H1 (cell line): ENCODE measurements at regions not wholly inside any gene's neighbourhood (a gene's known extent, or its start where the extent isn't known, plus 50 kb on each side); places are given as distances from the start of the nearest gene placed in this dataset.

Source experiments
- CTCF ChIA-PET: fragments of 300-600 bp; sonication (Branson Sonifier 250); formaldehyde crosslinking; loops from one replicate; lab custom pipeline; 2021; ENCODE audit not compliant: partially characterized antibody; lab: Charles Lee
- POLR2A ChIA-PET: fragments of 300-600 bp; sonication (Branson Sonifier 250); formaldehyde crosslinking; loops from one replicate; lab custom pipeline; 2021; ENCODE audit warnings: inconsistent platforms; ENCODE audit not compliant: partially characterized antibody; lab: Charles Lee
- DNase-seq, 2 experiments: peaks; one replicate each; pipeline versions ENCODE4 v3.0.0 to v3.0.0-alpha.2; 2010 to 2022; ENCODE audit warnings: low spot score in 2 of 2, low read depth in 1 of 2, mixed read lengths in 1 of 2
- FAIRE-seq: peaks from 2 replicates; lab custom pipeline; 2011; peaks lifted over from hg19 to GRCh38; lab: Jason Lieb, UNC
- H2AFZ ChIP-seq: 2 replicates; pipeline ENCODE4 v1.8.1; 2012; ENCODE audit warnings: low read length, inconsistent platforms
- H2AK5ac ChIP-seq: 2 replicates; pipeline ENCODE4 v1.6.1; 2013; ENCODE audit warnings: low read depth, low read length
- H2BK120ac ChIP-seq: replicated peaks from 2 replicates; pipeline ENCODE3; 2013; ENCODE audit warnings: low read depth, low read length, inconsistent platforms
- H2BK12ac ChIP-seq: 2 replicates; pipeline ENCODE4 v1.6.1; 2013; ENCODE audit warnings: low read depth, low read length
- H2BK15ac ChIP-seq: 2 replicates; pipeline ENCODE4 v1.6.1; 2013; ENCODE audit warnings: low read length
- H2BK20ac ChIP-seq: 2 replicates; pipeline ENCODE4 v1.6.1; 2013; ENCODE audit warnings: low read length
- H2BK5ac ChIP-seq: 2 replicates; pipeline ENCODE4 v1.6.1; 2013; ENCODE audit warnings: low read depth, low read length
- H3K14ac ChIP-seq: 2 replicates; pipeline ENCODE4 v1.6.1; 2013; ENCODE audit warnings: inconsistent platforms; ENCODE audit not compliant: insufficient read length
- H3K18ac ChIP-seq: 2 replicates; pipeline ENCODE4 v1.6.1; 2013; ENCODE audit warnings: low read length; ENCODE audit errors: extremely low read depth
- H3K23ac ChIP-seq: 2 replicates; pipeline ENCODE4 v1.6.1; 2013; ENCODE audit warnings: inconsistent platforms; ENCODE audit not compliant: insufficient read length
- H3K23me2 ChIP-seq: 2 replicates; pipeline ENCODE4 v1.6.1; 2013; ENCODE audit warnings: low read depth, low read length
- H3K27ac ChIP-seq: 2 replicates; pipeline ENCODE4 v1.6.1; 2011; ENCODE audit warnings: low read depth, low read length, inconsistent platforms
- H3K27me3 ChIP-seq, 4 experiments: replicated peaks in 1 of 4; 1 replicate in 1 of 4; 2 replicates in 3 of 4; pipeline versions ENCODE4 v1.6.1 to v1.8.1; 2011 to 2013; ENCODE audit warnings: low read length in 3 of 4, mild to moderate bottlenecking in 3 of 4, inconsistent platforms in 2 of 4, mixed read lengths in 2 of 4, moderate library complexity in 1 of 4; ENCODE audit not compliant: control insufficient read depth in 3 of 4, insufficient read depth in 3 of 4; ENCODE audit errors: extremely low read depth in 1 of 4
- H3K36me3 ChIP-seq, 4 experiments: 2 replicates each; pipeline versions ENCODE4 v1.6.1 to v1.8.1; 2011 to 2013; ENCODE audit warnings: mild to moderate bottlenecking in 4 of 4, low read length in 3 of 4, moderate library complexity in 2 of 4, control low read depth in 1 of 4, inconsistent platforms in 1 of 4; ENCODE audit not compliant: insufficient read depth in 4 of 4, control insufficient read depth in 2 of 4
- H3K4ac ChIP-seq: replicated peaks from 2 replicates; pipeline ENCODE3; 2013; ENCODE audit warnings: low read length, low read depth, mixed read lengths, inconsistent platforms; ENCODE audit not compliant: insufficient read length
- H3K4me1 ChIP-seq, 4 experiments: replicated peaks in 1 of 4; 1 replicate in 1 of 4; 2 replicates in 3 of 4; pipeline versions ENCODE4 v1.6.1 to v1.8.1; 2011 to 2013; ENCODE audit warnings: low read length in 3 of 4, inconsistent platforms in 2 of 4, mixed read lengths in 1 of 4; ENCODE audit not compliant: insufficient read depth in 4 of 4, control insufficient read depth in 3 of 4
- H3K4me2 ChIP-seq, 2 experiments: 2 replicates each; pipeline versions ENCODE4 v1.6.1 to v1.8.1; 2011 to 2013; ENCODE audit warnings: low read depth in 2 of 2, low read length in 2 of 2, control low read depth in 1 of 2, inconsistent platforms in 1 of 2, mild to moderate bottlenecking in 1 of 2; ENCODE audit not compliant: insufficient read depth in 1 of 2
- H3K4me3 ChIP-seq, 4 experiments: fragments of 200-600, 300-600 bp in 1 of 4; sonication (generic), shearing (Covaris generic), sonication (Bioruptor Twin) in 1 of 4; 2 replicates each; pipeline versions ENCODE4 v1.5.1 to v1.8.1; 2011 to 2016; ENCODE audit warnings: low read length in 4 of 4, low read depth in 3 of 4, control low read depth in 2 of 4, inconsistent platforms in 2 of 4, mild to moderate bottlenecking in 2 of 4, mixed read lengths in 1 of 4, moderate library complexity in 1 of 4; ENCODE audit not compliant: insufficient read depth in 2 of 4; ENCODE audit errors: extremely low read depth in 1 of 4
- H3K56ac ChIP-seq: replicated peaks from 2 replicates; pipeline ENCODE3; 2013; ENCODE audit warnings: low read depth, mild to moderate bottlenecking, mixed read lengths, low read length, inconsistent platforms; ENCODE audit not compliant: insufficient read length
- H3K79me1 ChIP-seq: 2 replicates; pipeline ENCODE4 v1.6.1; 2013; ENCODE audit warnings: low read depth, low read length, control low read depth
- H3K79me2 ChIP-seq, 2 experiments: 2 replicates each; pipeline versions ENCODE4 v1.6.1 to v1.8.1; 2012 to 2013; ENCODE audit warnings: low read length in 2 of 2, mild to moderate bottlenecking in 2 of 2, inconsistent platforms in 1 of 2; ENCODE audit not compliant: insufficient read depth in 2 of 2, control insufficient read depth in 1 of 2
- H3K9ac ChIP-seq, 4 experiments: replicated peaks in 1 of 4; 1 replicate in 1 of 4; 2 replicates in 3 of 4; pipeline versions ENCODE4 v1.6.1 to v1.8.1; 2011 to 2013; ENCODE audit warnings: low read depth in 3 of 4, low read length in 3 of 4, control low read depth in 2 of 4, mild to moderate bottlenecking in 2 of 4, moderate library complexity in 2 of 4, inconsistent platforms in 1 of 4; ENCODE audit errors: extremely low read depth in 1 of 4
- H3K9me3 ChIP-seq, 2 experiments: 2 replicates each; pipeline versions ENCODE4 v1.6.1 to v1.8.1; 2012 to 2013; ENCODE audit warnings: mild to moderate bottlenecking in 2 of 2, moderate library complexity in 2 of 2, control low read depth in 1 of 2, inconsistent platforms in 1 of 2, low read depth in 1 of 2, low read length in 1 of 2, mixed read lengths in 1 of 2; ENCODE audit not compliant: insufficient read depth in 2 of 2
- H4K20me1 ChIP-seq, 2 experiments: replicated peaks in 1 of 2; 2 replicates each; pipeline versions ENCODE3 to v1.8.1; 2011 to 2013; ENCODE audit warnings: inconsistent platforms in 2 of 2, low read length in 2 of 2, mild to moderate bottlenecking in 1 of 2; ENCODE audit not compliant: insufficient read depth in 2 of 2, control insufficient read depth in 1 of 2
- H4K5ac ChIP-seq: 2 replicates; pipeline ENCODE4 v1.6.1; 2013; ENCODE audit warnings: low read length, low read depth, mixed read lengths, inconsistent platforms; ENCODE audit not compliant: insufficient read length
- H4K8ac ChIP-seq: 2 replicates; pipeline ENCODE4 v1.8.0; 2013; ENCODE audit warnings: mild to moderate bottlenecking, moderate library complexity, low read length, inconsistent platforms; ENCODE audit not compliant: insufficient read depth; ENCODE audit errors: extremely low read depth
- H4K91ac ChIP-seq: replicated peaks from 2 replicates; pipeline ENCODE3; 2013; ENCODE audit warnings: low read length, mixed read lengths, inconsistent platforms; ENCODE audit not compliant: insufficient read length
- ATF3 ChIP-seq: IDR thresholded peaks from 2 replicates; pipeline ENCODE4 v1.6.1; 2011; ENCODE audit warnings: low read depth, mild to moderate bottlenecking, low read length; ENCODE audit not compliant: insufficient read depth
- BACH1 ChIP-seq: IDR thresholded peaks from 2 replicates; pipeline ENCODE4 v1.6.1; 2012; ENCODE audit warnings: low read length, improper control_type of control experiment
- BCL11A ChIP-seq, 2 experiments: IDR thresholded peaks; one replicate each; pipeline ENCODE4 v1.6.1; 2011; ENCODE audit warnings: low read depth in 2 of 2, low read length in 2 of 2, mild to moderate bottlenecking in 2 of 2
- CBX5 ChIP-seq: fragments of 300-800, 300-1000 bp; sonication (generic); IDR thresholded peaks from 2 replicates; pipeline ENCODE4 v1.7.1; 2016; ENCODE audit warnings: antibody characterized with exemption, low read length, low read depth
- CBX8 ChIP-seq: fragments of 300-800, 300-1000 bp; sonication (generic); IDR thresholded peaks from 2 replicates; pipeline ENCODE4 v1.7.1; 2016; ENCODE audit warnings: low read depth, low read length, borderline replicate concordance
- GTF2F1 ChIP-seq: IDR thresholded peaks from 2 replicates; pipeline ENCODE4 v1.6.1; 2012; ENCODE audit warnings: low read depth, low read length, improper control_type of control experiment, borderline replicate concordance
- KDM5A ChIP-seq: fragments of 200-600 bp; IDR thresholded peaks from 2 replicates; pipeline ENCODE4 v1.7.1; 2012; ENCODE audit warnings: mild to moderate bottlenecking, low read length, inconsistent platforms, mixed read lengths
- POLR2A ChIP-seq, 2 experiments: IDR thresholded peaks; 1 replicate in 1 of 2; 2 replicates in 1 of 2; pipeline ENCODE4 v1.6.1; 2011; ENCODE audit warnings: low read depth in 2 of 2, low read length in 2 of 2, mild to moderate bottlenecking in 2 of 2; ENCODE audit errors: control extremely low read depth in 1 of 2
- POU5F1 ChIP-seq: IDR thresholded peaks from 2 replicates; pipeline ENCODE4 v1.6.1; 2011; ENCODE audit warnings: low read depth, mild to moderate bottlenecking, low read length, moderate library complexity
- RBBP5 ChIP-seq: IDR thresholded peaks from 2 replicates; pipeline ENCODE4 v1.7.1; 2012; ENCODE audit warnings: low read depth, mild to moderate bottlenecking, inconsistent platforms, low read length, moderate library complexity, borderline replicate concordance
- RXRA ChIP-seq: IDR thresholded peaks from 2 replicates; pipeline ENCODE4 v1.6.1; 2011; ENCODE audit warnings: low read depth, mild to moderate bottlenecking, low read length, moderate library complexity; ENCODE audit not compliant: insufficient read depth
- SAP30 ChIP-seq: fragments of 300-600 bp; sonication (generic); IDR thresholded peaks from 2 replicates; pipeline ENCODE4 v1.7.1; 2012; ENCODE audit warnings: low read length, moderate library complexity, mild to moderate bottlenecking, inconsistent platforms; ENCODE audit not compliant: insufficient read depth, insufficient replicate concordance
- SRF ChIP-seq: IDR thresholded peaks from 2 replicates; pipeline ENCODE4 v1.6.1; 2011; ENCODE audit warnings: mild to moderate bottlenecking, low read depth, low read length, moderate library complexity
- YY1 ChIP-seq: IDR thresholded peaks from 2 replicates; pipeline ENCODE4 v1.6.1; 2011; ENCODE audit warnings: low read depth, mild to moderate bottlenecking, low read length
- ZNF274 ChIP-seq: IDR thresholded peaks from 2 replicates; pipeline ENCODE4 v1.7.0; 2012; ENCODE audit warnings: low read length, borderline replicate concordance; ENCODE audit errors: extremely low read depth
- WGBS, 2 experiments: shearing (Covaris generic) in 1 of 2; methylation state at CpG; one replicate each; pipeline versions ENCODE4 v1.1.6 to v1.1.7; 2013 to 2015; ENCODE audit warnings: low lambda C conversion rate in 2 of 2, mixed read lengths in 2 of 2, inconsistent platforms in 1 of 2, low coverage in 1 of 2, missing lambda C conversion rate in 1 of 2; ENCODE audit not compliant: insufficient replicate concordance in 2 of 2, insufficient coverage in 1 of 2, insufficient read length in 1 of 2; ENCODE audit errors: extremely low coverage in 1 of 2, missing lambda C conversion rate in 1 of 2; 5-methylcytosine and 5-hydroxymethylcytosine counted together

- H3K18ac ChIP-seq = no peak overlapping the region
- no peak overlapping the region for H2BK120ac ChIP-seq
- H3K9me3 ChIP-seq = 0 out of 4 replicates have a peak, but pooled peaks cover 0 to 3% of the 10 kb centered on the region in 2 experiments
- H3K14ac ChIP-seq = no peak overlapping the region
- H3K4me1 ChIP-seq = no peaks in the 10 kb centered on the region
- ChIA-PET POLR2A (interaction anchor here (0.7 kb wide), 1 partner anchor 704 kb away, joined by 3 read pairs; no protein-coding TSS in a partner anchor), CTCF (interaction anchor here (0.6 kb wide), 1 partner anchor 325 kb away, joined by 3 read pairs; no protein-coding TSS in a partner anchor)
- no peaks in the 10 kb centered on the region for H3K23me2 ChIP-seq
- 100% methylated on average over 1 of the region's 1 CpG; no CpG with 5 or more reads in 1 of the 2 experiments for WGBS, 2 experiments
- H4K20me1 ChIP-seq = no peaks in the 10 kb centered on the region
- no peak overlapping the region for H2BK15ac ChIP-seq
- no peaks in the 10 kb centered on the region for H3K79me2 ChIP-seq
- no peak overlapping the region for H2AK5ac ChIP-seq
- H2BK5ac ChIP-seq = no peak overlapping the region
- H3K4me3 ChIP-seq = no peak overlapping the region
- no peaks in the 10 kb centered on the region for H3K79me1 ChIP-seq
- no peak overlapping the region for H2BK20ac ChIP-seq
- no peak overlapping the region for H4K5ac ChIP-seq
- H2AFZ ChIP-seq = no peak overlapping the region
- no peak overlapping the region for H4K91ac ChIP-seq
- H3K27me3 ChIP-seq = no peaks in the 10 kb centered on the region
- no peak overlapping the region for H2BK12ac ChIP-seq
- no peak overlapping the region for H3K23ac ChIP-seq
- no peak overlapping the region for H4K8ac ChIP-seq
- no peaks in the 10 kb centered on the region for H3K36me3 ChIP-seq
- no peak overlapping the region for H3K9ac ChIP-seq
- no peak overlapping the region for H3K27ac ChIP-seq
- FAIRE-seq (no peak), DNase-seq (no peak)
- H3K4me2 ChIP-seq = no peak overlapping the region
- no peak overlapping the region for H3K56ac ChIP-seq
- H3K4ac ChIP-seq = no peak overlapping the region
- TF ChIP-seq CBX5 = no peak
- no peak for TF ChIP-seq POLR2A (IDR thresholded peaks at IDR 0.05; ENCODE audit: control extremely low read depth in 1 of 2, low read depth in 2 of 2, low read length in 2 of 2)
- TF ChIP-seq BCL11A (IDR thresholded peaks at IDR 0.05; ENCODE audit: low read depth in 2 of 2, low read length in 2 of 2) = no peak
- no peak for TF ChIP-seq RXRA
- TF ChIP-seq RBBP5 = no peak
- TF ChIP-seq ATF3 = no peak
- TF ChIP-seq POU5F1 = no peak
- TF ChIP-seq ZNF274 = no peak
- no peak for TF ChIP-seq CBX8
- TF ChIP-seq YY1 = no peak
- no peak for TF ChIP-seq KDM5A
- no peak for TF ChIP-seq SRF
- TF ChIP-seq GTF2F1 = no peak
- TF ChIP-seq BACH1 = no peak
- TF ChIP-seq SAP30 = no peak
Observed at GRCh38 chr1:188251036-188251435, 1422.3 kb downstream of the PLA2G4A start.
